ENCODE measurements at regions not wholly inside any gene's neighbourhood (a gene's known extent, or its start where the extent isn't known, plus 50 kb on each side); places are given as distances from the start of the nearest gene placed in this dataset.

GRCh38 chr13:88565566-88565965 is 894.4 kb downstream of the SLITRK5 start:
- Mint-ChIP-seq H3K27me3 (no peaks in the 10 kb centered on the region), H3K36me3 (ENCODE audit: low read depth) (no peaks in the 10 kb centered on the region), H3K4me3 (no peak overlapping the region), H3K4me1 (no peaks in the 10 kb centered on the region), H3K27ac (no peak overlapping the region)
- no peak for ATAC-seq
- no peaks in the 10 kb centered on the region for H3K9me3 ChIP-seq (ENCODE audit: control insufficient read depth, low read length, poor library complexity, severe bottlenecking)
- no peak for DNase-seq

- H3K4me1 Mint-ChIP-seq: no peaks in the 10 kb centered on the region
- H3K36me3 Mint-ChIP-seq (ENCODE audit: low read depth): no peaks in the 10 kb centered on the region
- no peak overlapping the region for H3K4me3 Mint-ChIP-seq
- no peak overlapping the region for H3K27ac Mint-ChIP-seq
- DNase-seq (no peak), ATAC-seq (no peak)
- no peaks in the 10 kb centered on the region for H3K27me3 Mint-ChIP-seq
- no peaks in the 10 kb centered on the region for H3K9me3 ChIP-seq (ENCODE audit: control insufficient read depth, low read length, poor library complexity, severe bottlenecking)
These were observed 914.7 kb downstream of the SLITRK5 start for GRCh38 chr13:88585861-88586260.

GRCh38 chr13:88586263-88586662 is 915.1 kb downstream of the SLITRK5 start:
- DNase-seq (no peak), ATAC-seq (no peak)
- Mint-ChIP-seq H3K27me3 (no peaks in the 10 kb centered on the region), H3K27ac (no peak overlapping the region), H3K4me3 (no peak overlapping the region), H3K4me1 (no peaks in the 10 kb centered on the region), H3K36me3 (ENCODE audit: low read depth) (no peaks in the 10 kb centered on the region)
- H3K9me3 ChIP-seq (ENCODE audit: control insufficient read depth, low read length, poor library complexity, severe bottlenecking): no peaks in the 10 kb centered on the region

GRCh38 chr13:88590574-88590973 is 919.4 kb downstream of the SLITRK5 start:
- Mint-ChIP-seq H3K4me1 (no peaks in the 10 kb centered on the region), H3K27ac (no peak overlapping the region), H3K27me3 (no peaks in the 10 kb centered on the region), H3K4me3 (no peak overlapping the region), H3K36me3 (ENCODE audit: low read depth) (no peaks in the 10 kb centered on the region)
- no peak for ATAC-seq
- H3K9me3 ChIP-seq (ENCODE audit: control insufficient read depth, low read length, poor library complexity, severe bottlenecking): no peaks in the 10 kb centered on the region
- DNase-seq: no peak

GRCh38 chr13:88592105-88592504 is 920.9 kb downstream of the SLITRK5 start:
- Mint-ChIP-seq H3K36me3 (ENCODE audit: low read depth) (no peaks in the 10 kb centered on the region), H3K4me1 (no peaks in the 10 kb centered on the region), H3K4me3 (no peak overlapping the region), H3K27me3 (no peaks in the 10 kb centered on the region), H3K27ac (no peak overlapping the region)
- H3K9me3 ChIP-seq (ENCODE audit: control insufficient read depth, low read length, poor library complexity, severe bottlenecking): no peaks in the 10 kb centered on the region
- DNase-seq (no peak), ATAC-seq (no peak)

GRCh38 chr13:88601949-88602348 is 930.8 kb downstream of the SLITRK5 start:
- DNase-seq (no peak), ATAC-seq (no peak)
- H3K27me3 Mint-ChIP-seq: no peaks in the 10 kb centered on the region
- H3K9me3 ChIP-seq (ENCODE audit: control insufficient read depth, low read length, poor library complexity, severe bottlenecking): no peaks in the 10 kb centered on the region
- no peak overlapping the region for H3K4me3 Mint-ChIP-seq
- H3K36me3 Mint-ChIP-seq (ENCODE audit: low read depth): no peaks in the 10 kb centered on the region
- H3K27ac Mint-ChIP-seq: no peak overlapping the region
- no peaks in the 10 kb centered on the region for H3K4me1 Mint-ChIP-seq

GRCh38 chr13:88602786-88603777 is 931.9 kb downstream of the SLITRK5 start:
- H3K9me3 ChIP-seq (ENCODE audit: control insufficient read depth, low read length, poor library complexity, severe bottlenecking): no peaks in the 10 kb centered on the region
- DNase-seq: no peak
- no peaks in the 10 kb centered on the region for H3K36me3 Mint-ChIP-seq (ENCODE audit: low read depth)
- no peak overlapping the region for H3K27ac Mint-ChIP-seq
- H3K27me3 Mint-ChIP-seq: no peaks in the 10 kb centered on the region
- no peak for ATAC-seq
- no peaks in the 10 kb centered on the region for H3K4me1 Mint-ChIP-seq
- no peak overlapping the region for H3K4me3 Mint-ChIP-seq

- Mint-ChIP-seq H3K4me3 (no peak overlapping the region), H3K4me1 (no peaks in the 10 kb centered on the region), H3K27me3 (no peaks in the 10 kb centered on the region), H3K36me3 (ENCODE audit: low read depth) (no peaks in the 10 kb centered on the region), H3K27ac (no peak overlapping the region)
- DNase-seq: no peak
- no peak for ATAC-seq
- H3K9me3 ChIP-seq (ENCODE audit: control insufficient read depth, low read length, poor library complexity, severe bottlenecking): no peaks in the 10 kb centered on the region
These were observed 946.0 kb downstream of the SLITRK5 start for GRCh38 chr13:88617176-88617575.

- DNase-seq (no peak), ATAC-seq (peak; percentile 58)
- H3K4me1 Mint-ChIP-seq: no peaks in the 10 kb centered on the region
- no peak overlapping the region for H3K27ac Mint-ChIP-seq
- H3K36me3 Mint-ChIP-seq (ENCODE audit: low read depth): no peaks in the 10 kb centered on the region
- no peak overlapping the region for H3K4me3 Mint-ChIP-seq
- H3K9me3 ChIP-seq (ENCODE audit: control insufficient read depth, low read length, poor library complexity, severe bottlenecking): no peaks in the 10 kb centered on the region
- H3K27me3 Mint-ChIP-seq: no peaks in the 10 kb centered on the region
These were observed 951.3 kb downstream of the SLITRK5 start for GRCh38 chr13:88622362-88622973.

GRCh38 chr13:88623150-88623549 is 952.0 kb downstream of the SLITRK5 start:
- Mint-ChIP-seq H3K4me3 (no peak overlapping the region), H3K27ac (no peak overlapping the region)
- no peak for ATAC-seq

GRCh38 chr13:88627071-88627470 is 955.9 kb downstream of the SLITRK5 start:
- no peak for ATAC-seq
- Mint-ChIP-seq H3K27ac (no peak overlapping the region), H3K4me3 (no peak overlapping the region), H3K27me3 (no peaks in the 10 kb centered on the region), H3K36me3 (ENCODE audit: low read depth) (no peaks in the 10 kb centered on the region), H3K4me1 (no peaks in the 10 kb centered on the region)
- no peaks in the 10 kb centered on the region for H3K9me3 ChIP-seq (ENCODE audit: control insufficient read depth, low read length, poor library complexity, severe bottlenecking)
- DNase-seq: no peak

More at GRCh38 chr13:88623150-88623549, 952.0 kb downstream of the SLITRK5 start:
- Mint-ChIP-seq H3K4me1 (no peaks in the 10 kb centered on the region), H3K36me3 (ENCODE audit: low read depth) (no peaks in the 10 kb centered on the region), H3K27me3 (no peaks in the 10 kb centered on the region)
- no peaks in the 10 kb centered on the region for H3K9me3 ChIP-seq (ENCODE audit: control insufficient read depth, low read length, poor library complexity, severe bottlenecking)
- no peak for DNase-seq

GRCh38 chr13:88628882-88629281 is 957.7 kb downstream of the SLITRK5 start:
- Mint-ChIP-seq H3K27me3 (no peaks in the 10 kb centered on the region), H3K27ac (no peak overlapping the region), H3K4me3 (no peak overlapping the region), H3K36me3 (ENCODE audit: low read depth) (no peaks in the 10 kb centered on the region), H3K4me1 (no peaks in the 10 kb centered on the region)
- DNase-seq: no peak
- ATAC-seq: no peak
- no peaks in the 10 kb centered on the region for H3K9me3 ChIP-seq (ENCODE audit: control insufficient read depth, low read length, poor library complexity, severe bottlenecking)

- no peak overlapping the region for H3K27ac Mint-ChIP-seq
- H3K36me3 Mint-ChIP-seq (ENCODE audit: low read depth): no peaks in the 10 kb centered on the region
- H3K27me3 Mint-ChIP-seq: no peaks in the 10 kb centered on the region
- ATAC-seq (no peak), DNase-seq (no peak)
- H3K4me3 Mint-ChIP-seq: no peak overlapping the region
- no peaks in the 10 kb centered on the region for H3K9me3 ChIP-seq (ENCODE audit: control insufficient read depth, low read length, poor library complexity, severe bottlenecking)
- no peaks in the 10 kb centered on the region for H3K4me1 Mint-ChIP-seq
These were observed 966.8 kb downstream of the SLITRK5 start for GRCh38 chr13:88637935-88638334.

GRCh38 chr13:88643233-88643632 is 972.1 kb downstream of the SLITRK5 start:
- no peak overlapping the region for H3K27ac Mint-ChIP-seq
- DNase-seq (no peak), ATAC-seq (no peak)
- no peaks in the 10 kb centered on the region for H3K4me1 Mint-ChIP-seq
- no peaks in the 10 kb centered on the region for H3K27me3 Mint-ChIP-seq
- no peaks in the 10 kb centered on the region for H3K9me3 ChIP-seq (ENCODE audit: control insufficient read depth, low read length, poor library complexity, severe bottlenecking)
- no peaks in the 10 kb centered on the region for H3K36me3 Mint-ChIP-seq (ENCODE audit: low read depth)
- H3K4me3 Mint-ChIP-seq: no peak overlapping the region

All from T-helper 17 cell (primary cell).